Nephron progenitor cell (in vitro differentiated cells): ENCODE measurements at regions not wholly inside any gene's neighbourhood (a gene's known extent, or its start where the extent isn't known, plus 50 kb on each side); places are given as distances from the start of the nearest gene placed in this dataset.

Experiments used
- DNase-seq: peaks from one replicate; pipeline ENCODE4 v3.0.0; 2021
- H3K27ac Mint-ChIP-seq: 2 replicates; pipeline ENCODE4 v1.8.0; 2021; ENCODE audit warnings: mild to moderate bottlenecking, moderate library complexity, mixed read lengths
- H3K27me3 Mint-ChIP-seq: 2 replicates; pipeline ENCODE4 v1.8.0; 2021; ENCODE audit warnings: mild to moderate bottlenecking, low read depth, mixed read lengths; ENCODE audit not compliant: poor library complexity
- H3K36me3 Mint-ChIP-seq: 2 replicates; pipeline ENCODE4 v1.8.0; 2021; ENCODE audit warnings: low read depth, mixed read lengths
- H3K4me1 Mint-ChIP-seq: 2 replicates; pipeline ENCODE4 v1.8.0; 2021; ENCODE audit warnings: mixed read lengths
- H3K4me3 Mint-ChIP-seq: 2 replicates; pipeline ENCODE4 v1.8.0; 2021; ENCODE audit warnings: mild to moderate bottlenecking, moderate library complexity, mixed read lengths
- H3K9me3 Mint-ChIP-seq: 2 replicates; pipeline ENCODE4 v1.8.0; 2021; ENCODE audit warnings: mild to moderate bottlenecking, moderate library complexity, mixed read lengths
- TF ChIP-seq, protein P1 (sequence below): fragments of 200-600 bp; sonication (generic); IDR thresholded peaks from 2 replicates; pipeline ENCODE4 v1.5.0; 2021; ENCODE audit warnings: antibody characterized with exemption

DNA sequence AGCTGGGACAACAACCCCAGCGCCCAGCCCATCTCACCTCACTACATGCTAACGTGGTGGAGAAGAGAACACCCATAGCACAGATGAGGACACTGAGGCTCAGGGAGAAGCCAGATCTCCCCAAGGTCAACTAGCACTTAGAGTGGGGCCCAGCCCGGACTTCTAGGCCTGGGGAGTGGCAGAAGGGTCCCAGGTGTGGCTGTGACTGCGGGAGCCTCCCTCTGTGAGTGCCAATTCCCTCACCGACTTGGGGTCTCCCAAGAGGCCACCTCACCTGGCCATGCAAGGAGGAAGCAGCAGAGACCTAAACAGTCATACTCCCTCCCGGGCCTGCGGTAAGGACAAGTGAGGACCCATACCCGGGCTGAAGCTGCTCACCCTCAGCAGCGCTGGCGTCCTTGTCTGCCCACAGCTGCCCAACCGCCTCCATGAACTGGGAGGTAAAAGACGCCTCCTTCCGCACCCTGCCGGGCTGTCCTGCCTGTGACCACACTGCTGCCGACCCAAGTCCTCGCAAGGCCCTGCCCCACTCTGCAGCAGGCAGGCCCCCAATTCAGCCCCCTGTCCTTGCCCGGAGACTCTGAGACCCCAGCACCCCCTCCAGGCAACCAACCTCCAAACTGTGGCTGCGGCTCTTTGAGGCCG is 93.2 kb upstream of the RTL6 start:
- H3K4me1 Mint-ChIP-seq, result peaks cover 66% of the 10 kb centered on the region
- H3K36me3 Mint-ChIP-seq, result peaks cover 11% of the 10 kb centered on the region
- TF ChIP-seq, protein P1, sequence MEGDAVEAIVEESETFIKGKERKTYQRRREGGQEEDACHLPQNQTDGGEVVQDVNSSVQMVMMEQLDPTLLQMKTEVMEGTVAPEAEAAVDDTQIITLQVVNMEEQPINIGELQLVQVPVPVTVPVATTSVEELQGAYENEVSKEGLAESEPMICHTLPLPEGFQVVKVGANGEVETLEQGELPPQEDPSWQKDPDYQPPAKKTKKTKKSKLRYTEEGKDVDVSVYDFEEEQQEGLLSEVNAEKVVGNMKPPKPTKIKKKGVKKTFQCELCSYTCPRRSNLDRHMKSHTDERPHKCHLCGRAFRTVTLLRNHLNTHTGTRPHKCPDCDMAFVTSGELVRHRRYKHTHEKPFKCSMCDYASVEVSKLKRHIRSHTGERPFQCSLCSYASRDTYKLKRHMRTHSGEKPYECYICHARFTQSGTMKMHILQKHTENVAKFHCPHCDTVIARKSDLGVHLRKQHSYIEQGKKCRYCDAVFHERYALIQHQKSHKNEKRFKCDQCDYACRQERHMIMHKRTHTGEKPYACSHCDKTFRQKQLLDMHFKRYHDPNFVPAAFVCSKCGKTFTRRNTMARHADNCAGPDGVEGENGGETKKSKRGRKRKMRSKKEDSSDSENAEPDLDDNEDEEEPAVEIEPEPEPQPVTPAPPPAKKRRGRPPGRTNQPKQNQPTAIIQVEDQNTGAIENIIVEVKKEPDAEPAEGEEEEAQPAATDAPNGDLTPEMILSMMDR, result no peak
- peaks cover 20% of the 10 kb centered on the region for H3K9me3 Mint-ChIP-seq
- no peak for DNase-seq
- H3K27ac Mint-ChIP-seq, result no peak overlapping the region
- no peak overlapping the region for H3K4me3 Mint-ChIP-seq
- H3K27me3 Mint-ChIP-seq, result peaks cover 32% of the 10 kb centered on the region

GRCh38 chr22:44590291-44590690 is 92.3 kb upstream of the RTL6 start:
- peaks cover 20% of the 10 kb centered on the region for H3K9me3 Mint-ChIP-seq
- H3K36me3 Mint-ChIP-seq, result peaks cover 11% of the 10 kb centered on the region
- H3K4me3 Mint-ChIP-seq, result no peak overlapping the region
- no peak overlapping the region for H3K27ac Mint-ChIP-seq
- TF ChIP-seq, protein P1, result no peak
- peaks cover 66% of the 10 kb centered on the region for H3K4me1 Mint-ChIP-seq
- DNase-seq, result no peak
- H3K27me3 Mint-ChIP-seq, result peaks cover 41% of the 10 kb centered on the region

- no peak overlapping the region for H3K27ac Mint-ChIP-seq
- no peak for DNase-seq
- peaks cover 46% of the 10 kb centered on the region for H3K27me3 Mint-ChIP-seq
- peaks cover 20% of the 10 kb centered on the region for H3K9me3 Mint-ChIP-seq
- H3K4me1 Mint-ChIP-seq, result peaks cover 65% of the 10 kb centered on the region
- H3K36me3 Mint-ChIP-seq, result peaks cover 11% of the 10 kb centered on the region
- TF ChIP-seq, protein P1, result no peak
- H3K4me3 Mint-ChIP-seq, result no peak overlapping the region
These were observed 91.8 kb upstream of the RTL6 start for GRCh38 chr22:44589831-44590230.

GRCh38 chr22:44588348-44588747 is 90.3 kb upstream of the RTL6 start:
- H3K27ac Mint-ChIP-seq, result no peak overlapping the region
- TF ChIP-seq, protein P1, result no peak
- H3K4me3 Mint-ChIP-seq, result no peak overlapping the region
- H3K36me3 Mint-ChIP-seq, result peaks cover 11% of the 10 kb centered on the region
- H3K4me1 Mint-ChIP-seq, result peaks cover 56% of the 10 kb centered on the region
- H3K9me3 Mint-ChIP-seq, result peaks cover 20% of the 10 kb centered on the region
- H3K27me3 Mint-ChIP-seq, result peaks cover 55% of the 10 kb centered on the region
- no peak for DNase-seq

GRCh38 chr22:44587737-44588310 is 89.8 kb upstream of the RTL6 start:
- Mint-ChIP-seq H3K27me3 (peaks cover 61% of the 10 kb centered on the region), H3K36me3 (peaks cover 11% of the 10 kb centered on the region), H3K4me3 (no peak overlapping the region), H3K9me3 (peaks cover 20% of the 10 kb centered on the region), H3K27ac (no peak overlapping the region), H3K4me1 (peaks cover 56% of the 10 kb centered on the region)
- no peak for DNase-seq
- TF ChIP-seq, protein P1, result no peak
